Activated T-cell treated with anti-CD3 and anti-CD28 coated beads, Interleukin-2, amount 50 U/mL, for 24 hours (primary cell): ENCODE measurements at regions not wholly inside any gene's neighbourhood (a gene's known extent, or its start where the extent isn't known, plus 50 kb on each side); places are given as distances from the start of the nearest gene placed in this dataset.

Source experiments
- DNase-seq: peaks from one replicate; pipeline ENCODE4 v3.0.0-alpha.2; 2020
- H3K27ac Mint-ChIP-seq: 2 replicates; pipeline ENCODE4 v1.8.0; 2020; ENCODE audit warnings: mild to moderate bottlenecking, mixed read lengths
- H3K27me3 Mint-ChIP-seq: 2 replicates; pipeline ENCODE4 v1.8.0; 2020; ENCODE audit warnings: mixed read lengths
- H3K36me3 Mint-ChIP-seq: 2 replicates; pipeline ENCODE4 v1.8.0; 2020; ENCODE audit warnings: low read depth, mixed read lengths
- H3K4me1 Mint-ChIP-seq: 2 replicates; pipeline ENCODE4 v1.8.0; 2020; ENCODE audit warnings: low read depth, mixed read lengths
- H3K4me3 Mint-ChIP-seq: 2 replicates; pipeline ENCODE4 v1.8.0; 2020; ENCODE audit warnings: mild to moderate bottlenecking, moderate library complexity, mixed read lengths
- H3K9me3 Mint-ChIP-seq: 2 replicates; pipeline ENCODE4 v1.8.0; 2020; ENCODE audit warnings: mixed read lengths

GRCh38 chr3:59433546-59433945 is 383.7 kb upstream of the CFAP20DC start:
- peaks cover 14% of the 10 kb centered on the region for H3K9me3 Mint-ChIP-seq
- peaks cover 2% of the 10 kb centered on the region for H3K36me3 Mint-ChIP-seq
- peaks cover 16% of the 10 kb centered on the region for H3K4me1 Mint-ChIP-seq
- no peak for DNase-seq
- H3K4me3 Mint-ChIP-seq = no peak overlapping the region
- no peak overlapping the region for H3K27ac Mint-ChIP-seq
- peaks cover 3% of the 10 kb centered on the region for H3K27me3 Mint-ChIP-seq

- peaks cover 25% of the 10 kb centered on the region for H3K4me1 Mint-ChIP-seq
- DNase-seq = no peak
- H3K9me3 Mint-ChIP-seq = peaks cover 14% of the 10 kb centered on the region
- no peak overlapping the region for H3K4me3 Mint-ChIP-seq
- peaks cover 3% of the 10 kb centered on the region for H3K27me3 Mint-ChIP-seq
- H3K27ac Mint-ChIP-seq = no peak overlapping the region
- H3K36me3 Mint-ChIP-seq = peaks cover 2% of the 10 kb centered on the region
These were observed 382.8 kb upstream of the CFAP20DC start for GRCh38 chr3:59432665-59433064.

GRCh38 chr3:59430341-59430740 is 380.5 kb upstream of the CFAP20DC start:
- no peak overlapping the region for H3K27ac Mint-ChIP-seq
- peaks cover 18% of the 10 kb centered on the region for H3K9me3 Mint-ChIP-seq
- H3K36me3 Mint-ChIP-seq = peaks cover 2% of the 10 kb centered on the region
- peaks cover 38% of the 10 kb centered on the region for H3K4me1 Mint-ChIP-seq
- H3K4me3 Mint-ChIP-seq = no peak overlapping the region
- H3K27me3 Mint-ChIP-seq = peaks cover 3% of the 10 kb centered on the region
- DNase-seq = no peak

GRCh38 chr3:59429198-59429597 is 379.4 kb upstream of the CFAP20DC start:
- H3K36me3 Mint-ChIP-seq = peaks cover 1% of the 10 kb centered on the region
- H3K27me3 Mint-ChIP-seq = peaks cover 3% of the 10 kb centered on the region
- H3K27ac Mint-ChIP-seq = no peak overlapping the region
- DNase-seq = no peak
- H3K9me3 Mint-ChIP-seq = peaks cover 17% of the 10 kb centered on the region
- H3K4me3 Mint-ChIP-seq = no peak overlapping the region
- H3K4me1 Mint-ChIP-seq = peaks cover 46% of the 10 kb centered on the region

DNA sequence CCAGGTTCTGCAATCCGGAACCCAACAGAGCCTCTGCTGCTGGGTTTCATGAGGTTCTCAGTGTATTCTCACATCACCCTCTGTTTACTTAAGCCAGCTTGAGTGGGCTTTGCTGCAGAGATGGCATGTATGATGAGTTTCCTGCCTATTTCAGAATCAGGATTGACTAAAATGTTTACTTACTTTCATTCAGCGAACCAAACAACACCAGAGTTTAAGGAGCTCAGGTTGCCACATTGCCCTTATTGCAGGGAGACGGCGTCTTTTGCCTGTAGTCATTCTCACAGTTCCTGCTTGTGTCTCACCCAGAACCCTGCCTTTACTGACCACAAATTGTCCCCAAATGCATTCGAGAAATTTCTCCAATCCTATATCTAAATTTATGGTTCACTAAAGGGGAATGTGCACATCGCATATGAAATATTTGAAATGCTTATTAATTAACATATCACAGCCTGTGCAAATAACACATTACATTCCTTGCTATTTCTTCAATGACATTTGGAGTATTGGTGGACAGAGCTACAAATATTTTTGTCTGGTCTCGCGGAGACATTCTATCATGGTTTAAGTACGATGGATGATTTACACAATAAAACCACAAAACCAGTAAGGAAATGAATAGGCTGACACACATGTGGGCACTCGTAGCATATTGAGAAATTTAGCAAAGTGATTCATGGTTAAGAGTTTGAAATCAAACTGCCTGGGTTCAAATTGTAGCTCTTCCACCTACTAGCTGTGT is 377.2 kb upstream of the CFAP20DC start:
- peak overlapping the region; percentile 28 for H3K4me3 Mint-ChIP-seq
- H3K4me1 Mint-ChIP-seq = peaks cover 69% of the 10 kb centered on the region
- H3K27me3 Mint-ChIP-seq = peaks cover 3% of the 10 kb centered on the region
- no peaks in the 10 kb centered on the region for H3K36me3 Mint-ChIP-seq
- H3K9me3 Mint-ChIP-seq = peaks cover 4% of the 10 kb centered on the region
- H3K27ac Mint-ChIP-seq = peak overlapping the region; percentile 56
- DNase-seq = no peak

DNA sequence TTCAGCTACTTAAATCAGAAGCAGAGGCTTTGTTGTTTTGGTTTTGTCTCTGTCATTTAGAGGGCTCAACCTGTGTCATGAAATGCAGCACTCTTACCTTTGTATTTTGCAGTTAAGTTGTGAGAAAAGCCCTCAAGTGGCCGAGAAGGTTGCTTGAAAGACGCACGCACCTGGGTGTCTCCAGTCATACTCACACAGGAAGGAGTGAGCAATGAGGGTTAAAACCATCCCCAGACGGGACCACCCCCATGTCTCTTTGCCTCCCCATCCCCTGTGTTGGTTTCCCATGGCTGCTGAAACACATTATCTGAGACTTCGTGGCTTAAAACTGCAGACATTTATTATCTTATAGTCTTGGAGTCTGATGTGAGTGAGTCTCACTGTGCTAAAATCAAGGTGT is 376.1 kb upstream of the CFAP20DC start:
- peak overlapping the region; percentile 56 for H3K27ac Mint-ChIP-seq
- peaks cover 76% of the 10 kb centered on the region for H3K4me1 Mint-ChIP-seq

GRCh38 chr3:59425371-59425770 is 375.5 kb upstream of the CFAP20DC start:
- Mint-ChIP-seq H3K9me3 (peaks cover 4% of the 10 kb centered on the region), H3K27me3 (peaks cover 3% of the 10 kb centered on the region), H3K27ac (peak overlapping the region; percentile 56), H3K36me3 (no peaks in the 10 kb centered on the region), H3K4me3 (no peak overlapping the region), H3K4me1 (peaks cover 76% of the 10 kb centered on the region)
- DNase-seq = no peak

More for the DNA sequence above, 376.1 kb upstream of the CFAP20DC start:
- Mint-ChIP-seq H3K4me3 (no peak overlapping the region), H3K27me3 (peaks cover 3% of the 10 kb centered on the region), H3K9me3 (peaks cover 4% of the 10 kb centered on the region), H3K36me3 (no peaks in the 10 kb centered on the region)
- peak; percentile 65 for DNase-seq

DNA sequence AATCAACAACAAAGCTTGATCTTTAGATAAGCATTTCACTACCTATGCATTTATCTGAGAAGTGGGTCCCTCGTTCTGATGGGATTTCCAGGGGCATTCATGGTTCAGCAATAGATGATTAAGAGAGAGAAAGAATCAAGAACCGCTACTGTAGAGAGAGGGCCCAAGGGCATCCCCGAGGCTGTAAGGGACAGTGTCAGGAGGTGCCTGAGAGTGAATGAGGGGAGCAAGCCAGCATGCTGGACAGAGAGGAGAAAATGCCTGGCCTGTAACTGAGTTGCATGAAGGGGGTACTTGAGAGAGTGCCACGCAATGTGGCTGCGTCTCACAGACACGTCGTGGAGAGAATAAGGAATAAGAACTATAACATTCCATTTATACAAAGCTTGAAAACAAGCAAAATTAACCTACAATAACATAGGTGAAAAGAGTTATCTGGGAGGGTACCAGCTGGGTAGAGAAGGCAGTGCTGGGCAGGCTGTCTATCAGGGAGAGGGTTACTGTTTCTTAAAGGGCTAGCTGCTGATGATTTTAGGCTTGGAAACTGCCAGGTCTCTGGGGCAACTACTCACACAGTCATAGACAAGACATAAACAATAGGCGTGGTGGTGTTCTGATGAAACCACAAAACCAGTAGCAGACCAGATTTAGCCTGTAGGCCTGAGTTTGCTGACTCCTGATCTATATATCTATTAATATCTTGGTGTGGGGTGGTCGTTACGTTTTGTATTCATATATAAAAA is 374.6 kb upstream of the CFAP20DC start:
- no peaks in the 10 kb centered on the region for H3K36me3 Mint-ChIP-seq
- H3K4me3 Mint-ChIP-seq = peak overlapping the region; percentile 1
- H3K27me3 Mint-ChIP-seq = peaks cover 3% of the 10 kb centered on the region
- peaks cover 9% of the 10 kb centered on the region for H3K9me3 Mint-ChIP-seq
- peaks cover 77% of the 10 kb centered on the region for H3K4me1 Mint-ChIP-seq
- H3K27ac Mint-ChIP-seq = peak overlapping the region; percentile 44
- no peak for DNase-seq

GRCh38 chr3:59423707-59424106 is 373.9 kb upstream of the CFAP20DC start:
- Mint-ChIP-seq H3K27me3 (peaks cover under 1% of the 10 kb centered on the region), H3K4me1 (peaks cover 81% of the 10 kb centered on the region), H3K36me3 (no peaks in the 10 kb centered on the region), H3K4me3 (no peak overlapping the region), H3K9me3 (peaks cover 9% of the 10 kb centered on the region), H3K27ac (peak overlapping the region; percentile 32)
- DNase-seq = no peak

- Mint-ChIP-seq H3K9me3 (peaks cover 9% of the 10 kb centered on the region), H3K4me3 (no peak overlapping the region), H3K27me3 (no peaks in the 10 kb centered on the region), H3K27ac (peak overlapping the region; percentile 87), H3K4me1 (peaks cover 68% of the 10 kb centered on the region), H3K36me3 (no peaks in the 10 kb centered on the region)
- DNase-seq = no peak
These were observed 372.5 kb upstream of the CFAP20DC start for GRCh38 chr3:59422312-59422711.

DNA sequence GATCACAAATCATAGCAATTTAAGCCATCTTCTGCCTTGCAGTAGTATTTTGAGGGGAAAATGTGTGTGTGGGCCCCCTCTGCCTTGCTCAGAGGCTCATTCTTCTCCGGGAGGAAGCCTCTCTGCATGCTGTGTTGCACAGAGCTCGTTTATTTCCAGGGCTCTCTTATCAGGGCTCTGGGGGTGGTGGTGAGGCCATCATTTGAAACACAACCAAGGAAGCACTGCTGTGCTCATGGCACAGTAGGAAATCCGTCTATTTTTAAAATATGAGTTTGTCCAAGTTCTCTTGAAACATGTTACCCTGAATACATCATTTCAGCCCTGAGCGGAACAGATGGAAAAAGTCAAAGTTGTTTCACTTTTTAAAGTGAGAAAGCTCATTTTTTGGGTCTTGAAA is 369.0 kb upstream of the CFAP20DC start:
- no peak overlapping the region for H3K4me3 Mint-ChIP-seq
- no peaks in the 10 kb centered on the region for H3K27me3 Mint-ChIP-seq
- no peaks in the 10 kb centered on the region for H3K36me3 Mint-ChIP-seq
- no peak overlapping the region for H3K27ac Mint-ChIP-seq
- H3K4me1 Mint-ChIP-seq = peaks cover 34% of the 10 kb centered on the region
- H3K9me3 Mint-ChIP-seq = peaks cover 5% of the 10 kb centered on the region
- no peak for DNase-seq

- Mint-ChIP-seq H3K4me3 (no peak overlapping the region), H3K36me3 (no peaks in the 10 kb centered on the region), H3K4me1 (peaks cover 15% of the 10 kb centered on the region), H3K9me3 (no peaks in the 10 kb centered on the region), H3K27ac (no peak overlapping the region), H3K27me3 (no peaks in the 10 kb centered on the region)
- no peak for DNase-seq
These were observed 362.7 kb upstream of the CFAP20DC start for GRCh38 chr3:59412516-59412915.

GRCh38 chr3:59411694-59412093 is 361.9 kb upstream of the CFAP20DC start:
- no peaks in the 10 kb centered on the region for H3K27me3 Mint-ChIP-seq
- DNase-seq = no peak
- no peaks in the 10 kb centered on the region for H3K9me3 Mint-ChIP-seq
- H3K4me1 Mint-ChIP-seq = peaks cover 23% of the 10 kb centered on the region
- H3K27ac Mint-ChIP-seq = no peak overlapping the region
- H3K4me3 Mint-ChIP-seq = no peak overlapping the region
- H3K36me3 Mint-ChIP-seq = no peaks in the 10 kb centered on the region

GRCh38 chr3:59411186-59411585 is 361.4 kb upstream of the CFAP20DC start:
- H3K36me3 Mint-ChIP-seq = no peaks in the 10 kb centered on the region
- no peak for DNase-seq
- H3K4me3 Mint-ChIP-seq = no peak overlapping the region
- no peaks in the 10 kb centered on the region for H3K27me3 Mint-ChIP-seq
- no peak overlapping the region for H3K27ac Mint-ChIP-seq
- peaks cover 25% of the 10 kb centered on the region for H3K4me1 Mint-ChIP-seq
- H3K9me3 Mint-ChIP-seq = no peaks in the 10 kb centered on the region

DNA sequence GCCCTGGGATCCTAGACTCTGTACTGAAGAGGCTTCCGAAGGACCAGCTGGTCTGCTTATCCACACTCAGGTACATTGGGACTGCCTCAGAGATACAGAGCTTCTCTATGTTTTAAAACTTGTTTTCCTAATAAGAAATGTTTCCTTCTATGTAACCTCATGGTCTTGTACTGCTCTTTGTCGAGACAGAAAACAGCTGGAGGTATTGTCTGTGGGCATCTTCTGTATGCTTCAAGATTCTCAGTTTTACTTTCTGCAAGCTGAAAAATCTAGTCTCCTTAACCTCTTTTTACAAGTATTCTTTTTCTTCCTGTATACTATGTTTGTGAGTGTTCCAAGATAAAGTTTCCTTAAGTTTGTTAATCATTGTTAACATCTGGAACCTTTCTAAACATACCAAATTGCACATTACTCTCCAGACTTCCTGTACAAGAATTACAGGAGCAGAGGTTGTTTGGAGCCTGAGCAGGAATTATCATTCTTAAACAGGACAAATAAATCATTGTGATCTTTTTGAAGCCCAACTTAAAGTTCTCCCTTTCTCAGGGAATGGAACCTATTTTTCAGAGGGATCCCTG is 358.3 kb upstream of the CFAP20DC start:
- H3K4me1 Mint-ChIP-seq = peaks cover 25% of the 10 kb centered on the region
- no peak overlapping the region for H3K27ac Mint-ChIP-seq

More for the DNA sequence above, 358.3 kb upstream of the CFAP20DC start:
- no peaks in the 10 kb centered on the region for H3K36me3 Mint-ChIP-seq
- no peak for DNase-seq
- no peak overlapping the region for H3K4me3 Mint-ChIP-seq
- no peaks in the 10 kb centered on the region for H3K9me3 Mint-ChIP-seq
- no peaks in the 10 kb centered on the region for H3K27me3 Mint-ChIP-seq
